NCI-H2171 (cell line): ENCODE measurements at regions not wholly inside any gene's neighbourhood (a gene's known extent, or its start where the extent isn't known, plus 50 kb on each side); places are given as distances from the start of the nearest gene placed in this dataset.
"Not testable (repeated sequence)": the region's sequence is repeated elsewhere in the genome, so short reads cannot be mapped to it uniquely, and the experiment has no call there.

Experiments used
- DNase-seq: peaks from one replicate; lab custom pipeline; 2025; lab: John Stamatoyannopoulos, UW

GRCh38 chr5:152608458-152608857, 203.4 kb upstream of the NMUR2 start:
- DNase-seq = no peak

GRCh38 chr5:152619756-152620155, 214.7 kb upstream of the NMUR2 start:
- no peak for DNase-seq

DNA sequence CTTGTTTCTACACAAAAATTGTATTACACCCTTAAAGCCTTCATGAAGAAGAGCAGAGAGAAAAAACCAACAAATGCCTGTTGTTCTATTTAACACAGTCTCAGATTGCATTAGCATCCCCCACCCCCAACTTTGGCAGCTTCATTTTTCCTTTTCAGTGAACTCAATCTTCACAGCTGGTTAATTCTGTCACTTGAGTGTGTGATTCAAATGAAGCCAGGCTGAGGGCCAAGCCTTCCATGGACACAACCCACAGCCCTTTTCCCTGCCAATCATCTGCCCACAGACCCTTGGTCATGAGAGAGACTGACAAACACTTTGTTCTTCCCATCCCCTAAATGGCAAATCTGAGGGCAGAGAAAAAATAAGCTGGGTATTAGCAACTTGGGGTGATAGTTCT, 217.5 kb upstream of the NMUR2 start:
- DNase-seq = no peak

DNA sequence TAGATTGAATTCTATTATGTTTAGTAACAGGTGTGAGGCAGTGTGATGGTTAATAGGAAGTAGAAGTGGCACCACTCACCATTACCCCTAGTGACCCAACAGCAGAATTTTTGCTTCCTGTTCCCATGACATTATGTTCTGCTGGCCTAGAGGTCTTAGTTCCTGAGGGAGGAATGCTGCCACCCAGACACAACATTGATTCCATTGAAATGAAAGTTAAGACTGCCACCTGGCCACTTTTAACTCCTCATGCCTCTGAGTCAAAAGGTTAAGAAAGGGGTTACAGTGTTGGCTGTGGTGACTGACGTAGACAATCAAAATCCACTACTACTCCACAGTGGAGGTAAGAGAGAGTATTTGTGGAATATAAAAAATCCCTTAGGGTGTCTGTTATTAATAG, 218.9 kb upstream of the NMUR2 start:
- DNase-seq = no peak

DNA sequence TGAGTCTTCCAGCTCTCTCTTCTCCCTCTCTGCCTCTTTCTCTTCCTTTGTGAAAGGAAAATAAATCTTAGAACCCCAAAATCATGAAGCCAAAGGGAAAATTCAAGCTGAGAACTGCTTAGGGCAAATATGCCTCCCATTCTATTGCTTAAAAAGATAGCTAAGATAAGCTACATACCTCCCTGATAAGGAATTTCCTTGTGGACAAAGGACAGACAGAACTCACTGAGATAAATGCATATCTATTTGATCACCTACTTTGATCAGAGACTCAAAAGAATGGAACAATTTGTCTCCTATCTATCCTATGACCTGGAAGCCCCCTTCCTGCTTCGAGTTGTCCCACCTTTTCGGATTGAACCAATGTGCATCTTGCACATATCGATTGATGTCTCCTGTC, 220.6 kb upstream of the NMUR2 start:
- DNase-seq = no peak

- DNase-seq = peak; percentile 27
Observed at GRCh38 chr5:152631221-152631620, 226.1 kb upstream of the NMUR2 start.

DNA sequence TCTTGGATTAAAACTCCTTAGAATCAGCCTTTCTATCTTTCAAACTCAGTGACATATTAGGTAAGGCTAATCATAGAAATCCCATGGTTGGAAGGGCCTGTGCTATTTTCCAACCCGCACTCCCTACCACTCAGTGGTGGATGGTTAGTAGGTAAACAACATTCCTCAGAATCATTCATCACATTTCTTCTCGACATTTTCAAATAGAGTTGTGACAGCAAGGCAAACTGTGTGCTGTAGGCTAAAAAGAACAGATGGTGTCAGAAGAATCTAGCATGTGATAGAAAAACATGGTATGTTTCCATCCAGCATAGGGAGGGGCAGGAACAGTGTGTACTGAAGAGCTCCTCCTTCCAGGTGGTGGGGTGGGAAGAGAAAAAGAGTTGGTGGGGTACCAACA, 227.3 kb upstream of the NMUR2 start:
- DNase-seq = no peak

GRCh38 chr5:152634586-152634985, 229.5 kb upstream of the NMUR2 start:
- peak; percentile 70 for DNase-seq

- peak; percentile 14 for DNase-seq
Observed at GRCh38 chr5:152638996-152639552, 234.0 kb upstream of the NMUR2 start.

- no peak for DNase-seq
Observed at GRCh38 chr5:152641970-152642805, 237.1 kb upstream of the NMUR2 start.

GRCh38 chr5:152642880-152643279, 237.8 kb upstream of the NMUR2 start:
- DNase-seq = no peak

- no peak for DNase-seq
Observed at GRCh38 chr5:152644029-152644728, 239.1 kb upstream of the NMUR2 start.

GRCh38 chr5:152649609-152650008, 244.5 kb upstream of the NMUR2 start:
- no peak for DNase-seq

- DNase-seq = no peak
Observed at GRCh38 chr5:152650413-152650812, 245.3 kb upstream of the NMUR2 start.

- DNase-seq = not testable (repeated sequence)
Observed at GRCh38 chr5:152659470-152659869, 254.4 kb upstream of the NMUR2 start.

GRCh38 chr5:152673601-152674000, 268.5 kb upstream of the NMUR2 start:
- no peak for DNase-seq

DNA sequence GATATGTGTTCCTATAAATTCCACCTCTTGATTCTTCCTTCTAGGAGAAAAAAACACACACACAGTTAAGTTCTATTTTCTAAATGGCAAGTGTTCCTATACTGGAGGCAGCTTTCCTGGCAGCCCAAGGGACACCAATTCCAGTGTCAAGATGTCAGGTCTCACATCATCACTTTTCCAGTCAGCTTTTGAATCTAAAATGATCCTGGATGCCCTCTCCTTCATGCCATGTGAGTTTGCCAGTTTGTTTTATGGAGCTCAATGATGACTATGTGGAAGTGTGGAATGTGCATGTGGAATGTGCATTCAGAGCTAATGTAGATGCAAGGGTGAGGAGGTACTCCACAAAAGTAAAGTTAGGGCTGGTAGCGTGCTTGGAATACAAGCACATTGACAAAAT, 269.3 kb upstream of the NMUR2 start:
- no peak for DNase-seq

GRCh38 chr5:152676196-152676595, 271.1 kb upstream of the NMUR2 start:
- peak; percentile 25 for DNase-seq

DNA sequence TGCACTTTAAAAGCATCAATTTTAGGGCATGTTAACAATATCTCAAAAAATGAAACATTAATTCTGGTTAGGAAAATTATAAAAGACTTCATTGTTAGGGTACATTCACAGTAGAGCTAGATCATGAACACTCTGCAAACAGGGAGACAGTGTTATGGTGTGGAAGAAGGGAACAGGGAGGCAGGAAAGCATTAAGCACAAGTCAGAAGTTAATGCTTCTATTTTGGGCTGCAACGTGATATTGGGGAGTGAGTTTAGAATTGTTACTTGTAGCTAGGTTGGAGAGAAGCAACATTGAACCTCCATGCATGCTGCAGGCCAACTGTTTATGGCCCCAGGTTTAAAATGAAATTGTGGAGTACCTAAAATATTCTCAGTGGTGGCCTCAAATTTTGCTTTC, 278.1 kb upstream of the NMUR2 start:
- DNase-seq = no peak

DNA sequence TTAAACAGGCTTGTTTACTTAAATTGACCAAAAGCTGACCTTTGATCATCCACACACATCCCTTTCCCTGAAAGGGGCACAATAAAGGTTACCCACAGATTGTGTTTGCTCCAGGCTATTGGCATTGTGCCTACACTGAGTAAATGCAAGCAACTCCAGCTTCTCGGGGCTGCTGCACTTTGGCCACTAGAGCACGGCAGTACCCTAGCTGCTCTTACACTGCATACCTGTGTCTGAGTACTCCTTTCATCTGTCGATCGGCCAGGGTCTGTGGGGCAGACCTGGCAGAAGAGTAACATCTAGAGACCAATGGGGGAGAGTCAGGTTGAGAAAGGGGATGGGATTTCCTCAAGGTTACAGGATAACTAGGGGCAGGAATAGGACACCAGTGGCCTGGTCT, 281.9 kb upstream of the NMUR2 start:
- no peak for DNase-seq

DNA sequence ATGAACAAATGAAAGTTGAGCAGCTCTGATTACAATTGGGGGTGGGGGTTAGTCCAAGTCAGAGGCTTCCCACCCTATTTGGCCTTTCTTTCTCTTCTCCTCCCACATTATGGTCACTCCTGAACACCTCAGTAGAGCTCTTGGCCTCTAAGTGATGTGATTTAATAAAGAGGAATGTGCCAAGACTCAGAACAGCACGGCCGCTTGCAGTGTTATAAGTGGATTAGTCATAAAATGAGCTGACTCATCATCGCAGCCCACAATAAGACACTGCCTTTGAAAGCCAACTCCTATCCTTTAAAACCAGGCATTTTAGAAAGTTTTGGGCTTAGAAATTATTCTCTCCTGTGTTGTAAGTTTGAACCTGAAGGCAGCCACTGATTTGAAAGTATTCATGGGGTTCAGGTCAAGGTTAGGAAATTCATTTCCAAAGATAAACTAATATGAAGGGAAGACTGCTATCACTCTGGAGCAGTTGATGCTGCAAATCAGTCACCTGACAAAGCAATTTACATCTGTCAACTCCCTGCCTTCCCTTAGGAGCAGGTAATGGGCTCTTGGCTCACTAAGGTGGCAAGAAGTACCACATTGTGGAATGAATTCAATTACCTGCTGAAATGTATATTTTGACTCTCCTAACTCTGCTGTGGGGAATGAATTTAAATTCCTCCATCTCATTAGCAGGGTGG, 283.6 kb upstream of the NMUR2 start:
- DNase-seq = no peak

GRCh38 chr5:152689250-152689711, 284.2 kb upstream of the NMUR2 start:
- DNase-seq = no peak

GRCh38 chr5:152694231-152694630, 289.2 kb upstream of the NMUR2 start:
- DNase-seq = no peak
